HCT116 (cell line): ENCODE measurements at regions not wholly inside any gene's neighbourhood (a gene's known extent, or its start where the extent isn't known, plus 50 kb on each side); places are given as distances from the start of the nearest gene placed in this dataset.
"Not testable (repeated sequence)": the region's sequence is repeated elsewhere in the genome, so short reads cannot be mapped to it uniquely, and the experiment has no call there.

Experiments
- ATAC-seq: fragments of 200-7000 bp; cut with Tn5 transposase; 2 replicates; pipeline ENCODE4 v1.9.1; 2020; ENCODE audit warnings: mild to moderate bottlenecking, moderate library complexity
- BruUV-seq: library from RNA; stranded (reverse); fragments of 400-500 nt; replicated peaks from 2 replicates; lab custom pipeline; 2021; lab: Mats Ljungman, UMichigan
- CTCF ChIA-PET: fragments of 300-600 bp; sonication (Branson Sonifier 250); formaldehyde crosslinking; loops from one replicate; lab custom pipeline; 2021; ENCODE audit warnings: antibody characterized with exemption; lab: Charles Lee
- POLR2A ChIA-PET: fragments of 300-600, 350-600 bp; sonication (Branson Sonifier 250); formaldehyde crosslinking; loops from one replicate; lab custom pipeline; 2021; ENCODE audit warnings: antibody characterized with exemption; lab: Charles Lee
- RAD21 ChIA-PET, 2 experiments: fragments of 300-600 bp; sonication (Branson Sonifier 250); formaldehyde crosslinking; loops; one replicate each; lab custom pipeline; 2023; ENCODE audit warnings: low total read pairs in 2 of 2; ENCODE audit not compliant: uncharacterized antibody in 2 of 2, unreplicated experiment in 2 of 2, low non-redundant PET in 1 of 2; lab: Charles Lee
- DNase-seq: peaks from one replicate; pipeline ENCODE4 v3.0.0-alpha.2; 2010; ENCODE audit warnings: low read depth, low spot score
- H2AFZ ChIP-seq: fragments of 200-600 bp; shearing (Covaris generic), sonication (generic); 2 replicates; pipeline ENCODE4 v1.6.1; 2017; ENCODE audit warnings: low read depth, mixed run types, mixed read lengths, antibody characterized with exemption, low read length; ENCODE audit not compliant: poor library complexity, severe bottlenecking
- H3K27ac ChIP-seq: 2 replicates; pipeline ENCODE4 v1.5.1; 2012; ENCODE audit warnings: low read depth, low read length
- H3K27me3 ChIP-seq: fragments of 200-600 bp; sonication (generic); 2 replicates; pipeline ENCODE4 v1.6.1; 2016; ENCODE audit warnings: mixed run types, low read length, mixed read lengths; ENCODE audit not compliant: insufficient read depth
- H3K36me3 ChIP-seq, 2 experiments: fragments of 200-500 bp in 1 of 2; fragments of 200-600 bp in 1 of 2; sonication (Bioruptor generic) in 1 of 2; sonication (generic) in 1 of 2; 2 replicates each; pipeline versions ENCODE4 v1.5.1 to v1.6.1; 2014 to 2016; ENCODE audit warnings: low read length in 2 of 2, inconsistent platforms in 1 of 2, mixed read lengths in 1 of 2, mixed run types in 1 of 2; ENCODE audit not compliant: insufficient read depth in 2 of 2, control insufficient read depth in 1 of 2
- H3K4me1 ChIP-seq, 2 experiments: fragments of 200-600 bp in 1 of 2; sonication (generic) in 1 of 2; 2 replicates each; pipeline versions ENCODE4 v1.5.1 to v1.6.1; 2012 to 2017; ENCODE audit warnings: low read length in 2 of 2, inconsistent platforms in 1 of 2, mild to moderate bottlenecking in 1 of 2, mixed read lengths in 1 of 2, mixed run types in 1 of 2, moderate library complexity in 1 of 2; ENCODE audit not compliant: insufficient read depth in 2 of 2, control insufficient read depth in 1 of 2
- H3K4me2 ChIP-seq: fragments of 200-600 bp; sonication (generic); 2 replicates; pipeline ENCODE4 v1.6.1; 2017; ENCODE audit warnings: mixed run types, low read length, mixed read lengths
- H3K4me3 ChIP-seq, 2 experiments: fragments of 200-600 bp in 1 of 2; sonication (generic) in 1 of 2; replicated peaks in 1 of 2; 2 replicates each; pipeline ENCODE4 v1.5.1; 2011 to 2016; ENCODE audit warnings: low read length in 2 of 2, control low read depth in 1 of 2, low read depth in 1 of 2, mild to moderate bottlenecking in 1 of 2, mixed read lengths in 1 of 2, mixed run types in 1 of 2
- H3K79me2 ChIP-seq: fragments of 200-600 bp; sonication (generic); 2 replicates; pipeline ENCODE4 v1.6.1; 2017; ENCODE audit warnings: mild to moderate bottlenecking, mixed run types, low read length, moderate library complexity, mixed read lengths; ENCODE audit not compliant: insufficient read depth
- H3K9ac ChIP-seq: fragments of 200-600 bp; sonication (generic); 2 replicates; pipeline ENCODE4 v1.6.1; 2016; ENCODE audit warnings: low read length, mixed read lengths
- H3K9me2 ChIP-seq: fragments of 200-600 bp; sonication (generic), shearing (Covaris generic); 2 replicates; pipeline ENCODE4 v1.6.1; 2017; ENCODE audit warnings: mixed run types, mild to moderate bottlenecking, moderate library complexity; ENCODE audit not compliant: insufficient read depth
- H3K9me3 ChIP-seq, 2 experiments: fragments of 200-500 bp in 1 of 2; fragments of 200-600 bp in 1 of 2; sonication (Bioruptor generic) in 1 of 2; sonication (generic) in 1 of 2; 2 replicates each; pipeline ENCODE4 v1.6.1; 2014 to 2017; ENCODE audit warnings: low read length in 2 of 2, mixed read lengths in 2 of 2, inconsistent platforms in 1 of 2, low read depth in 1 of 2, mild to moderate bottlenecking in 1 of 2, mixed run types in 1 of 2, moderate library complexity in 1 of 2; ENCODE audit not compliant: control insufficient read depth in 1 of 2, insufficient read depth in 1 of 2
- H4K20me1 ChIP-seq: fragments of 200-600 bp; sonication (generic), shearing (Covaris generic); 2 replicates; pipeline ENCODE4 v1.6.1; 2017; ENCODE audit warnings: mixed run types, mild to moderate bottlenecking, moderate library complexity; ENCODE audit not compliant: insufficient read depth
- ATF3 ChIP-seq: IDR thresholded peaks from 2 replicates; pipeline ENCODE4 v1.6.1; 2012
- CBX3 ChIP-seq: IDR thresholded peaks from 2 replicates; pipeline ENCODE4 v1.6.1; 2012; ENCODE audit warnings: low read depth
- EGR1 ChIP-seq: IDR thresholded peaks from 2 replicates; pipeline ENCODE4 v1.6.1; 2012; ENCODE audit warnings: low read depth
- ELF1 ChIP-seq: IDR thresholded peaks from 2 replicates; pipeline ENCODE4 v1.6.1; 2012; ENCODE audit warnings: low read depth, borderline replicate concordance
- EZH2 ChIP-seq: fragments of 200-600 bp; sonication (generic); IDR thresholded peaks from 2 replicates; pipeline ENCODE4 v1.6.1; 2017; ENCODE audit warnings: antibody characterized with exemption, mixed run types
- FOSL1 ChIP-seq: IDR thresholded peaks from 2 replicates; pipeline ENCODE4 v1.6.1; 2012; ENCODE audit warnings: low read depth
- JUND ChIP-seq: IDR thresholded peaks from 2 replicates; pipeline ENCODE4 v1.6.1; 2012
- RAD21 ChIP-seq: IDR thresholded peaks from 2 replicates; pipeline ENCODE4 v1.6.1; 2012; ENCODE audit warnings: low read depth, mild to moderate bottlenecking
- SIN3A ChIP-seq: IDR thresholded peaks from 2 replicates; pipeline ENCODE4 v1.6.1; 2012; ENCODE audit warnings: low read depth
- SP1 ChIP-seq: IDR thresholded peaks from 2 replicates; pipeline ENCODE4 v1.6.1; 2012; ENCODE audit warnings: low read depth
- SRF ChIP-seq: IDR thresholded peaks from 2 replicates; pipeline ENCODE4 v1.6.1; 2012; ENCODE audit warnings: low read depth
- TCF7L2 ChIP-seq: IDR thresholded peaks from 2 replicates; pipeline ENCODE4 v1.7.0; 2011; ENCODE audit warnings: borderline replicate concordance, inconsistent platforms; ENCODE audit not compliant: insufficient read depth, insufficient read length; ENCODE audit errors: extremely low read depth
- YY1 ChIP-seq: IDR thresholded peaks from 2 replicates; pipeline ENCODE4 v1.6.1; 2011; ENCODE audit warnings: low read length, low read depth, moderate library complexity, mild to moderate bottlenecking; ENCODE audit not compliant: insufficient replicate concordance; ENCODE audit errors: extremely low read depth
- ZFX ChIP-seq: fragments of 450-650 bp; IDR thresholded peaks from 2 replicates; pipeline ENCODE4 v1.6.1; 2017
- intact Hi-C: fragments of 100-400 bp; cut with micrococcal nuclease; formaldehyde crosslinking; loops from 2 replicates; pipeline ENCODE4 v1.10.0; 2022
- TF ChIP-seq, protein P1 (sequence below): IDR thresholded peaks from 2 replicates; pipeline ENCODE4 v1.6.1; 2012

GRCh38 chr20:39957911-39958310, 731.1 kb downstream of the MAFB start:
- H3K4me1 ChIP-seq, H3K27me3 ChIP-seq, ATAC-seq, H3K4me3 ChIP-seq, H3K36me3 ChIP-seq, H3K9ac ChIP-seq, H3K27ac ChIP-seq, H3K4me2 ChIP-seq, H3K79me2 ChIP-seq, POLR2A ChIA-PET, intact Hi-C loops, RAD21 ChIA-PET, BruUV-seq, H2AFZ ChIP-seq, H3K9me2 ChIP-seq, H4K20me1 ChIP-seq, CTCF ChIA-PET, DNase-seq: not testable (repeated sequence)
- peaks cover 4 to 14% of the 10 kb centered on the region in 2 experiments; a peak in 2 of 4 replicates for H3K9me3 ChIP-seq

DNA sequence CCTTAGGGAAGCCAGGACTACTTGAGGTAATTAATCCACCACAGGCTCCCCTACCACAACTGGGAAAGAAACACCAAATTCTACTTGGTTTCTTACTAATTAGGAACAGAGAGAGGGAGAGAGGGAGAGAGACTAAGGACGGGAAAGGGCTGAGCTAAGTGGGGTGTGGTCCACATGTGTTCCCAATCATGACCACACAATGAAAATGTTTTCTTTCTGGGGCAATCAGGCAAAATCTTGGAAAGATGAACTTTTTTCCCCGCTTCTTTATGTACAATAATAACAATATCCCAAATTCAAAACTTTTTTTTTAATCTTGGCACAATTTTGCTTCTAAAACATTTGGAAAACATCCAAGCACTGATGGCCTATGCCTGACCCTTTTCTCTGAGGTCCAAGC, 734.4 kb downstream of the MAFB start:
- H3K4me3 ChIP-seq = no peak overlapping the region
- H3K27ac ChIP-seq = no peak overlapping the region
- intact Hi-C loops = no loop called here
- H3K79me2 ChIP-seq = no peaks in the 10 kb centered on the region
- no peak for DNase-seq
- no TSS peak for BruUV-seq
- RAD21 ChIA-PET = no interaction called here
- ATAC-seq = no peak
- no peaks in the 10 kb centered on the region for H3K4me1 ChIP-seq
- H3K27me3 ChIP-seq = no peaks in the 10 kb centered on the region
- no peak overlapping the region for H2AFZ ChIP-seq
- H3K9me3 ChIP-seq = peaks cover 4 to 11% of the 10 kb centered on the region in 2 experiments; a peak in 2 of 4 replicates
- POLR2A ChIA-PET = no interaction called here
- no peaks in the 10 kb centered on the region for H3K36me3 ChIP-seq
- H3K4me2 ChIP-seq = no peak overlapping the region
- no peak overlapping the region for H3K9ac ChIP-seq
- no peaks in the 10 kb centered on the region for H3K9me2 ChIP-seq
- TF ChIP-seq SRF (no peak), TCF7L2 (no peak), SP1 (no peak), ZFX (no peak), ATF3 (no peak), ELF1 (no peak), FOSL1 (no peak), RAD21 (no peak), YY1 (no peak), CBX3 (no peak), JUND (no peak), EGR1 (no peak), SIN3A (no peak), EZH2 (no peak)
- TF ChIP-seq, protein P1, sequence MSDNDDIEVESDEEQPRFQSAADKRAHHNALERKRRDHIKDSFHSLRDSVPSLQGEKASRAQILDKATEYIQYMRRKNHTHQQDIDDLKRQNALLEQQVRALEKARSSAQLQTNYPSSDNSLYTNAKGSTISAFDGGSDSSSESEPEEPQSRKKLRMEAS = no peak
- no peaks in the 10 kb centered on the region for H4K20me1 ChIP-seq
- CTCF ChIA-PET = no interaction called here
